Activated naive CD4-positive, alpha-beta T cell treated with anti-CD3 and anti-CD28 coated beads, Interleukin-2, amount 10 ng/mL, durations not matched to agents 7 days and 5 days (primary cell): ENCODE measurements at regions not wholly inside any gene's neighbourhood (a gene's known extent, or its start where the extent isn't known, plus 50 kb on each side); places are given as distances from the start of the nearest gene placed in this dataset.
"Not testable (repeated sequence)": the region's sequence is repeated elsewhere in the genome, so short reads cannot be mapped to it uniquely, and the experiment has no call there.

Experiments used
- CTCF ChIA-PET: fragments of 350-600 bp; sonication (Branson Sonifier 250); formaldehyde crosslinking; loops from one replicate; lab custom pipeline; 2021; ENCODE audit warnings: antibody characterized with exemption; lab: Charles Lee
- DNase-seq: peaks from one replicate; pipeline ENCODE4 v3.0.0-alpha.2; 2020
- H3K27ac Mint-ChIP-seq: one replicate; pipeline ENCODE4 v1.8.0; 2021; ENCODE audit warnings: mild to moderate bottlenecking, moderate library complexity, mixed read lengths
- H3K27me3 Mint-ChIP-seq: one replicate; pipeline ENCODE4 v1.8.0; 2021; ENCODE audit warnings: mild to moderate bottlenecking, mixed read lengths
- H3K36me3 Mint-ChIP-seq: one replicate; pipeline ENCODE4 v1.8.0; 2021; ENCODE audit warnings: mixed read lengths
- H3K4me1 Mint-ChIP-seq: one replicate; pipeline ENCODE4 v1.8.0; 2021; ENCODE audit warnings: mixed read lengths
- H3K4me3 Mint-ChIP-seq: one replicate; pipeline ENCODE4 v1.8.0; 2021; ENCODE audit warnings: mild to moderate bottlenecking, moderate library complexity, mixed read lengths
- H3K9me3 Mint-ChIP-seq: one replicate; pipeline ENCODE4 v1.8.0; 2021; ENCODE audit warnings: mixed read lengths

DNA sequence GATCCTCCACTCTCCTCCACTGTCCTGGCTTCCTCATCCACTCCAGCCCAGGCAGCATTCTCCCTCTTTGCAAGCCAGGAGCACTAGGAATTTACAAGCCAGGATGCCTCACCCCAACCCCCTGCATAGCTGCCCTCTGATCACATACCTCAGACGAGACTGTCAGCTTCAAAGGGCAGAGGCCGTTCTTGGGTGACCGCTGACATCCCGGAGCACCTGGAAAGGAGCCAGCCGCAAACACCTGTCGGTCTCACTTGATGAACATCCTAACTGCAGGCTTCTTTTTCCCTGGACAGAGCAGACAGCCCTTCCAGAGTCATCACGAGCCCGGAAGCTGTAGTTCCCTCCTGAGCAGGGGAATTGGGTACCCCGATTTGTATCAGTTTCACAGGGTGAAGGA, 451.3 kb upstream of the B3GAT1 start:
- Mint-ChIP-seq H3K27me3 (peaks cover 15% of the 10 kb centered on the region), H3K4me3 (no peak overlapping the region), H3K27ac (no peak overlapping the region), H3K4me1 (no peaks in the 10 kb centered on the region), H3K9me3 (no peaks in the 10 kb centered on the region), H3K36me3 (no peaks in the 10 kb centered on the region)
- CTCF ChIA-PET: no interaction called here
- no peak for DNase-seq

DNA sequence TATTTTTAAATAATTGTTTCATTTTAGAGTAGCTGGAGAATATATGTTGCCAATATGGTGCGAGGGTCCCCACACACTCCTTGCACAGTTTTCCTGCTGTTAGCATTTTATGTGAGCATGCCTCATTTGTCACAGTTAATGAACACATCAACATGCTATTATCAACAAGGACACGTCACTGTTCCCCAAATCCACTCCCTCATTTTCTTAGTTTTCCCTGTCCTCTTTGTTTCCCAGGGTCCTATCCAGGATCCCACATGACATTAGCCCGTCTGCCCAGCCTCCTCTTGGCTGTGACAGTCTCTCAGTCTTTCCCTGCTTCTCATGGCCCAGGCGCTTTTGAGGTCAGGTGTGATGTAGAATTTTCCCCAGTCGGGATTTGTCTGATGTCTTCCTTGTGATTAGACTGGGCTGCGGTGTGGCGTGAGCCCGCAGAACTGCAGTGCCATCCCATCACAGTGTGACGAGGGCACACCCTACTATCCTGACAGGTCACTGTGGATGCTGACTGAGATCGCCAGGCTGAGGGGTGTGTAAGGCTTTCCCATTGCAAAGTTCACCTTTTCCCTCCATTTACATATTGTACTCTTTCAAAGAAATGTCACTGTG, 450.6 kb upstream of the B3GAT1 start:
- no peaks in the 10 kb centered on the region for H3K9me3 Mint-ChIP-seq
- no peak overlapping the region for H3K27ac Mint-ChIP-seq
- H3K27me3 Mint-ChIP-seq: peaks cover 15% of the 10 kb centered on the region
- CTCF ChIA-PET: no interaction called here
- no peak overlapping the region for H3K4me3 Mint-ChIP-seq
- no peaks in the 10 kb centered on the region for H3K36me3 Mint-ChIP-seq
- no peaks in the 10 kb centered on the region for H3K4me1 Mint-ChIP-seq
- DNase-seq: no peak

DNA sequence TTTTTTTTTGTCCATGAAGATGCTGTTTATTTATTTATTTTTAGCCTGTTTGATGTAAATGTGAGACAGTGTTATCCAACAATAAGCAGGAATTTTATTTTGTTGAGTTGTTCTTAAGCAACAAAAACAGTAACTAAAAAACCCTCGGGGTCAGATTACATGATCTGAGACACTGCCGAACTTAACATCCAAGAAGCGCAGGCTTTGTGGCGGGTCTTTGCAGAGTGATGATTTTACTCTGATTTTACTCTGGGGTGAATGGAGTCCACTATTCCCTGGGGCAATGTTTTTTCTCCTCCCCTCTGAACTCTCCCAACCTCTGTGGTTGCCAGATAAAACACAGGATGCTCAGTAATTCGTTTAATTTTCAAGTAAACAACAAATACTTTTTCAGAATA, 450.1 kb upstream of the B3GAT1 start:
- Mint-ChIP-seq H3K4me1 (no peaks in the 10 kb centered on the region), H3K4me3 (no peak overlapping the region), H3K9me3 (no peaks in the 10 kb centered on the region), H3K27me3 (peaks cover 14% of the 10 kb centered on the region), H3K36me3 (no peaks in the 10 kb centered on the region), H3K27ac (no peak overlapping the region)
- DNase-seq: no peak
- CTCF ChIA-PET: no interaction called here

DNA sequence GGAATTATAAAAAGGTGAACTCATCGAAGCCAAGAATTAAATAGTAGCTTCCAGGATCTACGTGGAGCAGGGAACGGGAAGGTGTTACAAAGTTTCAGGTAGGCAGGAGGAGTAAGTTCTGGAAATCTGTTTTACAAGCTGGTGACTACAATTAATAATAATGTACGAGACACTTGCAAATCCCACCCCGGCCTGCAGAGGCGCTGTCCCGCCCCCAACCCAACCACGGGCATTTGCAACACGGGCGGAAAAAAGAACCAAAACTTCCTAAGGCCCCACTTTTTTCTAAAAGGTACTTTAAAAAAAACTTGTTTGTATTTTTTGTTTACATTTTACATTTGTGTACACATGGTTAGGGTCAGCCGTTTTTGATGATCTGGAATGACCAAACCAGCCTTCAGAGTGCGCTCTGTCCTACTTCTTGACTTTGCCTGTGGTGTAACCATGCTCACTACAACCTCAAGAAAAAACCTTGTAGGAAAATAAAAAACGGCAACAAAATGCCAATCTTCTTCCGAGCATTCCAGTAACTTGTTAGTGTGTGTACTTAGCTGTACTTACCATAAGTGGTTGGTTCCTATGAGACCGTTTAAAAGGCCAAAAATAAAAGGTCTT, 449.6 kb upstream of the B3GAT1 start:
- CTCF ChIA-PET: no interaction called here
- peaks cover 11% of the 10 kb centered on the region for H3K27me3 Mint-ChIP-seq
- no peaks in the 10 kb centered on the region for H3K4me1 Mint-ChIP-seq
- no peak overlapping the region for H3K4me3 Mint-ChIP-seq
- no peaks in the 10 kb centered on the region for H3K36me3 Mint-ChIP-seq
- H3K9me3 Mint-ChIP-seq: no peaks in the 10 kb centered on the region
- DNase-seq: no peak
- H3K27ac Mint-ChIP-seq: no peak overlapping the region

DNA sequence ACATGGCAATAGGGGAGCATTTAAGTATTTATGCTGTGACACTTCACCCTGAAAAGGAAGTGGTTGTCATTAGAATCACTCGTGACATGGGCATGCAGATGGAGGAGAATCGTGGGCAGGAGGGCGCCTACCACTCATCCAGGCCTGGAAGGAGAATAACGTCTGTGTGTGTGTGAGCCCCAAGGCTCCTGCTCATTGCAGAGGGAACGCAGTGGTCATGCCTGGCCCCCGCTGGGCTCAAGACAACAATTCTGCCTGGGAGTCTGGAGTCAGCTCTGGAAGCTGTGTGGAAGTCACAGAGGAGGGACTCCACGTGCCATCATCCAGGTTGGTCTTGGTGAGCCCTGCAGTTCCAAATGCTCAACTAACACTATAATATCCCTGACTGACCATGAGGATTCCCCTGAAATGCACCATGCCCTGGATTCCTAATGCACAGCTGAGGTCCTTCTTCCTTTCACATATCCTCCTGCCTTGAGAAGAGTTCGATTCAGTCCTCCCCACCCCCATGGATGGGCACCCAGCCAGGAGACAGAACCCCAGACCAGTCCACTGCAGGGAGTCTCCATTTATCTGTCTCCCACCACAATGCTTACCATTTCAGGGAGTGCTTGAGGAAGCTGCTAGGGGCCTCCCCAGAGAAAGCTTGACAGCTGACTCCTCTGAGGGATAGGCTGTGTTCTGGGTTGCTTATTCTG, 446.9 kb upstream of the B3GAT1 start:
- H3K27ac Mint-ChIP-seq: no peak overlapping the region
- H3K9me3 Mint-ChIP-seq: no peaks in the 10 kb centered on the region
- no peaks in the 10 kb centered on the region for H3K36me3 Mint-ChIP-seq
- DNase-seq: no peak
- no peak overlapping the region for H3K4me3 Mint-ChIP-seq
- CTCF ChIA-PET: interaction anchor here (2.1 kb wide), 1 partner anchor 9 kb away, joined by 5 read pairs; no protein-coding TSS in a partner anchor
- H3K27me3 Mint-ChIP-seq: peaks cover 11% of the 10 kb centered on the region
- H3K4me1 Mint-ChIP-seq: no peaks in the 10 kb centered on the region

DNA sequence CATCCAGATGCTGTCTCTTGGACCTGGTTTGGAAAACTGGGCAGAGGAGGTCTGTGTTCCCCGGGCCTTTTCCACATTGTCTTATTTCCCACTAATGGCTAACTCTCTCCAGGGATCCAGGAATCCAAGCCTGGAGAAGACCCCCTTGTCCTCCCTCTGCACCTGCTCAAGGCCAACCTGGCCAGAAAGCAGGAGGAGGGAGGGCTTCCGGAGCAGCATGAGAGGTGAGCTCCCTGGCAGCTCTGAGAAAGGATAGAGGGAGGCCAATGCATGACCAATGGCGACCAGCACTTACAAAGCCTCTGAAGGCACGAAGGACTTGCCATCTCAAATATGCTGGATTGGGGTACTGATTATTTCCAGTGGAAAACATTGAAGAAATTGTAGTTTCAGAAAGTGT, 445.0 kb upstream of the B3GAT1 start:
- Mint-ChIP-seq H3K4me3 (no peak overlapping the region), H3K36me3 (no peaks in the 10 kb centered on the region), H3K27me3 (peaks cover 11% of the 10 kb centered on the region), H3K4me1 (no peaks in the 10 kb centered on the region), H3K9me3 (no peaks in the 10 kb centered on the region), H3K27ac (no peak overlapping the region)
- CTCF ChIA-PET: no interaction called here
- no peak for DNase-seq

DNA sequence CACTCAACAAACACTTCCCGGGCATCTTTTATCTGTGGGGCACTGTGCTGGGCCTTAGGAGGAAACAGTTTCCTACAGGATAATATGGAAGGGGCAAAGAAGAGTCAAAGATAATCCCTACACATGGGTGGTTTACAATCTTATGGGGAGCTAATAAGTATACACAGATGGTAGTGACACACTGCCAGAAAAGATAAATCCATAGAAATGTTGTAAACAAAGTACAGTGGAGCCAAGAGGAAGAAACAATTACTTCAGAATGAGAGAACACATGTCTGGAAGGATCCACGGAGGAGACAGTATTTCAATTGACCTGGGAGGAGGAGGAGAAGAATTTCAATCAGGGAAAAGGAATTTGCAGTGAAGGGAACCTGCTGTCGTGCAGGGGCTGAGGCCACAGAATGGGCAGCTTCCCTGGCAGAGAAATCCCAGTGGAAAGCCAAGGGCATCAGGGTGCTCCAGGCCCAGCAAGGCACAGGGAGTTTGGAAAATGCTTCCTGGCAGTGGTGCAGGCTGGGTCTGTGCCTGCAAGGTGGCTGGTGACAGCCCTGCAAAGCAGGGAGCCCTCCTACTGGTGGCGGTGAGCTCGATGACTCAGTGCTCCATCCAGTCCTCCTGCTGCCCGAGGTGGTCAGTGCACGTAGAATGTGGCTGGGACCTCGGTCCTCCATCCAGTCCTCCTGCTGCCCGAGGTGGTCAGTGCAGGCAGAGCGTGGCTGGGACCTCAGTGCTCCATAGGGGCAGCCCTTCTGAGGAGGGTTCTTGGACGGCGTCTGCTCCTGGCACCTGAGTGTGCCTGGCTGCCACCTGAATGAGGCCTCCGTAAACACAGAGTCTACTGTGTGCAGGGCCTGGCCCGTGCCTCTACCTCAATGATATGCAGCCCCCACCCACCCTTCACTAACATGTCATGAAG, 444.3 kb upstream of the B3GAT1 start:
- no peak for DNase-seq
- Mint-ChIP-seq H3K4me1 (no peaks in the 10 kb centered on the region), H3K27ac (no peak overlapping the region), H3K9me3 (no peaks in the 10 kb centered on the region), H3K36me3 (no peaks in the 10 kb centered on the region), H3K4me3 (no peak overlapping the region), H3K27me3 (peaks cover 11% of the 10 kb centered on the region)
- CTCF ChIA-PET: no interaction called here

DNA sequence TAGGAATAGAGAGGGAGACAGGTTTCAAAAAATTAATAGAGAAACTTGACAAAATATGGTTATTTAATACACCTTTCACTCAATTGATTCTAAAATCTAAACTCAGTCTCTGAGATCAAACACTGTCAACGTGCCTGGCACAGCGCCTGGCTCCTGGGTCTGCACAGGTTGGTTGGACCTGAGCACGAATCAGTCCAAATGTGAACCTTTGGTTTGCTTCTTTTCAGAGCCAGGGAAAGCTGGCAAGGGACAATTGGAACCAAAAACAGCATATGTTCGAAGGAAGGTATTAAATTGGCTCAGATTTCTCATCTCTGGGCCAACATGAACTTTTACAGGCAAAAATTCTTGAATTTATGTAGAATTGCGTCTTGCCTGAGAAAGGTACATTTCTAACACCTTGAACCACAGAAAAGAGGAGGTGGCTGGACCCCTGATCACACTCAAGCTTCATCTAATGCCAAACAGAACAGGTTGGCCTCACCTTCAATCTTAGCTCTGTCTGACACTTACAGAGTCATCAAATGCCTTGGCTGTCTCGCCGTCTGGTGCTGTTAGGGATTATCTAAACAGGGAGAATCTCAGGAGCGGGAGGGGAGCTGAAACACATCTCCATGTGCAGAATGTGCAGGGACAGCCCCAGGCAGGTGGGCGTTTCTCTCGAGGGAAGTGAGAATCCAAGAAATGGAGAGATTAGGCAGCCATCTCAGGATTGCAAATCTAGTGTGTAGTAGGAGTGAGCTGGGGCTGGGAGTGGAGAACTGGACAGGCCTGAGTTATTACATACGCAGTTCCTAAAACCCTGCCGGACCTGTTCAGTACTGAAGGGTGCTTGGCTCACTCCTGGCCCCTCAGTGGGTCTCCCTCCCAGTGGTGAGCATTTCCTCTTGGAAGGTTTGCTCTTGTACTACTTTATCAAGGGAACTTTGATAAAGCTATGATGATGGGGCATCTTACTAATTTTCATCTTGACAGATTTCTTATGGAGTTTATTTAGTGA, 442.2 kb upstream of the B3GAT1 start:
- Mint-ChIP-seq H3K4me3 (no peak overlapping the region), H3K27ac (no peak overlapping the region), H3K4me1 (no peaks in the 10 kb centered on the region), H3K27me3 (peaks cover 8% of the 10 kb centered on the region), H3K36me3 (no peaks in the 10 kb centered on the region), H3K9me3 (no peaks in the 10 kb centered on the region)
- CTCF ChIA-PET: no interaction called here
- DNase-seq: peak; percentile 4

DNA sequence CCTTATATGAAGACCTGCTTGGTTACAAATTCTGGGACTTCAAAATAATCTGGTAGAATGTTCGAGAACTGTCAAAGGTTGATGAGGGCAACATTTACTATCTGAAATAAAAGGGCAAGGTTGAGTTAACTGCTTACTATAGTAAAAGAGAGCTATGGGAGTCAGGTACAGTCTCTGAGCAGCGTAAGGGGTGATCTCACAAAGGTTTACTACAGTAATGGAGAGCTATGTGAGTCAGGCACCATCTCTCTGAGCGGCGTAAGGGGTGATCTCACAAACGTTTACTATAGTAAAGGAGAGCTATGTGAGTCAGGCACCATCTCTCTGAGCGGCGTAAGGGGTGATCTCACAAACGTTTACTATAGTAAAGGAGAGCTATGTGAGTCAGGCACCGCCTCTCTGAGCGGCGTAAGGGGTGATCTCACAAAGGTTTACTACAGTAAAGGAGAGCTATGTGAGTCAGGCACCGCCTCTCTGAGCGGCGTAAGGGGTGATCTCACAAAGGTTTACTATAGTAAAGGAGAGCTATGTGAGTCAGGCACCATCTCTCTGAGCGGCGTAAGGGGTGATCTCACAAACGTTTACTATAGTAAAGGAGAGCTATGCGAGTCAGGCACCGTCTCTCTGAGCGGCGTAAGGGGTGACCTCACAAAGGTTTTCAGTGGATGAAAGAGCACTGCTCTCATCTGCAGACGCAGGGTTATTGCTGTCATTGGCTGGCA, 439.6 kb upstream of the B3GAT1 start:
- H3K27ac Mint-ChIP-seq, DNase-seq: not testable (repeated sequence)

DNA sequence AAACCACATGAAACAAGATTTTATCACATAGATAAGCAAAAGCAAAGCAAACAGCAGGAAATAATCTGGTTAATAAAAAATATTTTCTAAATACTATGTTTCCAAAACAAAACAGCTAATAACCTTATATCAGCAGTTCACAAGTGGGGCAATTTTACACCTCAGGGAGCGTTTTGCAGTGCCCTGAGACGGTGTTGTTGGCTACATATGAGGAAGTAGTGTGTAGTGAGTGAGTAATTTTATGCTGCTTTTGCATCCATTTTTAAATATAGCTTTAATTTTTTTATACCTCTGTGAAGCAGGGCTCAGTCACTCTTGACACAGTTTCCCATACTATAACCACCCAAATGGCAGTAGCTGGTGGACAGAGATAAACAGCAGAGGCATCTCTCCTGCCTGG, 438.5 kb upstream of the B3GAT1 start:
- no peak for DNase-seq
- CTCF ChIA-PET: interaction anchor here (1.0 kb wide), 1 partner anchor 18 kb away, joined by 4 read pairs; no protein-coding TSS in a partner anchor
- Mint-ChIP-seq H3K4me3 (no peak overlapping the region), H3K27ac (no peak overlapping the region), H3K36me3 (no peaks in the 10 kb centered on the region), H3K4me1 (no peaks in the 10 kb centered on the region), H3K9me3 (no peaks in the 10 kb centered on the region), H3K27me3 (no peaks in the 10 kb centered on the region)

More for the DNA sequence above, 439.6 kb upstream of the B3GAT1 start:
- H3K27me3 Mint-ChIP-seq, H3K36me3 Mint-ChIP-seq, H3K4me1 Mint-ChIP-seq, H3K9me3 Mint-ChIP-seq, H3K4me3 Mint-ChIP-seq, CTCF ChIA-PET: not testable (repeated sequence)

DNA sequence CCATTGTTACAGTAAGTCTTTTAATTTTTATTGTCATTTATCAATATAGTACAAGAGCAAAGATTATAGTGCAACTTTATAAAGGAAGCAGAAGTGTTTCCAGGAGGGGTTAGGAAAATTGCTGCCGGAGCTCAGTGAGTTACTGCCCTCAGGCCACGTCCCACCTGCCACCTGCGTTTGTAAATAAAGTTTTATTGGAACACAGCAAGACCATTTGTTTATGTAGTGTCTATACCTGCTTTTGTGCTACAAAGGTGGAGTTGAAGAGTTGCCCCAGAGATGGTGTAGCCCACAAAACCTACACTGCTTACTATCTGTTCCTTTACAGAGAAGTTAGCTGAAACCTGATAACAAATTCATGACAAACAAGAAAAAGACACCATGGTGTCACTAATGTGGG, 437.8 kb upstream of the B3GAT1 start:
- Mint-ChIP-seq H3K36me3 (no peaks in the 10 kb centered on the region), H3K4me1 (no peaks in the 10 kb centered on the region), H3K27me3 (no peaks in the 10 kb centered on the region), H3K4me3 (no peak overlapping the region), H3K27ac (no peak overlapping the region), H3K9me3 (no peaks in the 10 kb centered on the region)
- CTCF ChIA-PET: no interaction called here
- no peak for DNase-seq

DNA sequence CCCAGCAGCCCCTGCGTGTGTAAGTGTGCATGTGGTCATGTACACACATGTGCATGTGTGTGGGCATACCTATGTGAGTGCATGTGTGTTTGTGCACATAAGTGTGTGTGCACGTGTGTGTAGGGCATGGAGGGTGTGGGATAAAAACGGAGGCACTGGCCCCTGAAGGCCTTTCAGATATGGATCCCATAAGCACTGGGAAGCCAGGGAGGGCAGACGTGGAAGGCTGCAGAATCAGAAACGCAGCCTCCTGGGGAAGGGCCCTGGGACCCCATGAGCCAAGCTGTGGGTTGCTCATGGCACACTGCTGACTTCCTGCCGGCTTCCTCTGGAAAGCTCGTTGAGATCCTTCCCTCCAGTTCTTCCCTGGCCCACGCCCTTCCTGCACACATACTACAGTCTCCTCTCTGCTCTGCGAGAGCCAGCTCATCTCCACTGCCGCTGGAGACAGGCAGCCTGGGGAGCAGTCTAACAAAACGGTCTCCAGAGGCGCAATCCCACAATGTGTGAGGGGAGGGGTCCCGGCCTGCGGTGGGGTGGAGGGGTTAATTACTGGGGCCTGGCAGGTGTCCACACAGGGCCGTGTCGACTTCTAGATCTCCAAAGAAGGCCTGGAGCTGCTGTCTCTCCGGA, 435.2 kb upstream of the B3GAT1 start:
- Mint-ChIP-seq H3K36me3 (no peaks in the 10 kb centered on the region), H3K9me3 (no peaks in the 10 kb centered on the region), H3K27me3 (no peaks in the 10 kb centered on the region), H3K4me1 (no peaks in the 10 kb centered on the region), H3K4me3 (no peak overlapping the region), H3K27ac (no peak overlapping the region)
- DNase-seq: peak; percentile 15
- CTCF ChIA-PET: interaction anchor here (1.3 kb wide), 1 partner anchor 22 kb away, joined by 3 read pairs; no protein-coding TSS in a partner anchor
